ENCODE measurements at regions not wholly inside any gene's neighbourhood (a gene's known extent, or its start where the extent isn't known, plus 50 kb on each side); places are given as distances from the start of the nearest gene placed in this dataset.

GRCh38 chr12:124096109-124096508 lies 123.1 kb downstream of the ZNF664 start:
- TF ChIP-seq, protein P1, sequence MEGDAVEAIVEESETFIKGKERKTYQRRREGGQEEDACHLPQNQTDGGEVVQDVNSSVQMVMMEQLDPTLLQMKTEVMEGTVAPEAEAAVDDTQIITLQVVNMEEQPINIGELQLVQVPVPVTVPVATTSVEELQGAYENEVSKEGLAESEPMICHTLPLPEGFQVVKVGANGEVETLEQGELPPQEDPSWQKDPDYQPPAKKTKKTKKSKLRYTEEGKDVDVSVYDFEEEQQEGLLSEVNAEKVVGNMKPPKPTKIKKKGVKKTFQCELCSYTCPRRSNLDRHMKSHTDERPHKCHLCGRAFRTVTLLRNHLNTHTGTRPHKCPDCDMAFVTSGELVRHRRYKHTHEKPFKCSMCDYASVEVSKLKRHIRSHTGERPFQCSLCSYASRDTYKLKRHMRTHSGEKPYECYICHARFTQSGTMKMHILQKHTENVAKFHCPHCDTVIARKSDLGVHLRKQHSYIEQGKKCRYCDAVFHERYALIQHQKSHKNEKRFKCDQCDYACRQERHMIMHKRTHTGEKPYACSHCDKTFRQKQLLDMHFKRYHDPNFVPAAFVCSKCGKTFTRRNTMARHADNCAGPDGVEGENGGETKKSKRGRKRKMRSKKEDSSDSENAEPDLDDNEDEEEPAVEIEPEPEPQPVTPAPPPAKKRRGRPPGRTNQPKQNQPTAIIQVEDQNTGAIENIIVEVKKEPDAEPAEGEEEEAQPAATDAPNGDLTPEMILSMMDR (IDR thresholded peaks at IDR 0.05; ENCODE audit: control insufficient read depth, insufficient read depth, low read depth, low read length, missing control alignments), result no peak
- no peak overlapping the region for H3K4me3 ChIP-seq (ENCODE audit: control insufficient read depth, low read depth, low read length)
- DNase-seq (ENCODE audit: low read depth), result no peak

- TF ChIP-seq, protein P1 (IDR thresholded peaks at IDR 0.05; ENCODE audit: control insufficient read depth, insufficient read depth, low read depth, low read length, missing control alignments), result no peak
- DNase-seq (ENCODE audit: low read depth), result no peak
- H3K4me3 ChIP-seq (ENCODE audit: control insufficient read depth, low read depth, low read length), result no peak overlapping the region
Observed at GRCh38 chr12:124096869-124097434, 123.9 kb downstream of the ZNF664 start.

DNA sequence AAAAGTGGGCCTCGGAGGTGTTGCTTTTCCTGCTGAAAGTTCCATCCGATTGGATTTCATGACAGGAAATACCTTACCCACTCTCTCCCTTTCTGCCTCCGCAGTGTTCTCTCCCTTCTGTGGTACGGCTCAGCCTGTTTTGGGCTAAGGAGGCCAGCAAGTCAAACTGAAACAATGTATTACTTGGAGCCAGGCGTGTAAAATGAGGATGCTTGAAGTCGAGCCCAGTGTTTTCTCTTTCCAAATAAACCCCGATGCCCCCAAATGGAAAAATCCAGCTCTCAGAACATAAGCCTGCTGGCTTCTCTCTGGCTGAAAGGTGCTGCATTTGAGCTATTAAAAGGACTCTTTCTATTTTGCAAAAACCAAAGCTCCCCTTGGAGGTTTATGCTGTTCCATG lies 124.7 kb downstream of the ZNF664 start:
- no peak overlapping the region for H3K4me3 ChIP-seq (ENCODE audit: control insufficient read depth, low read depth, low read length)
- TF ChIP-seq, protein P1 (IDR thresholded peaks at IDR 0.05; ENCODE audit: control insufficient read depth, insufficient read depth, low read depth, low read length, missing control alignments), result no peak
- DNase-seq (ENCODE audit: low read depth), result no peak

GRCh38 chr12:124098101-124098757 lies 125.2 kb downstream of the ZNF664 start:
- no peak overlapping the region for H3K4me3 ChIP-seq (ENCODE audit: control insufficient read depth, low read depth, low read length)
- TF ChIP-seq, protein P1 (IDR thresholded peaks at IDR 0.05; ENCODE audit: control insufficient read depth, insufficient read depth, low read depth, low read length, missing control alignments), result no peak
- DNase-seq (ENCODE audit: low read depth), result no peak

DNA sequence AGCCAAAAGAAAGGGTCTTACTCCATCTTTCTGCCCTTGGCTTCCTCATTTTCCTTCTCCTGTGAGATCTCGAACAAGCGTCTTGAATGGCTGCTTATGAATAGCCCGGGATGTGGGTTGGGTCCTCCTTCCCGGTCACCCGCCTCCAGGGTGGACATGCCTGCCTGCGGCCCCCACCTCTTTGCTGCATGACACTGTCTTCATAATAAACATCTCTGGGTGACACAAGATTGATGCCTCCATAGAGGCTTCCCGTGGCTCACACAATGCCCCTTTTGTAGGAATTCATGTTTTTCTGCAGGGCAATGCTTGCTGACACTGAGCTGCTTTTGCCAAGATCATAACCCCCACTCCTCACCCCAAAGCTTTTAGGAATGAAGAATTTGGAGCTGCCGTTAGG lies 125.9 kb downstream of the ZNF664 start:
- DNase-seq (ENCODE audit: low read depth), result no peak
- TF ChIP-seq, protein P1 (IDR thresholded peaks at IDR 0.05; ENCODE audit: control insufficient read depth, insufficient read depth, low read depth, low read length, missing control alignments), result no peak
- no peak overlapping the region for H3K4me3 ChIP-seq (ENCODE audit: control insufficient read depth, low read depth, low read length)

DNA sequence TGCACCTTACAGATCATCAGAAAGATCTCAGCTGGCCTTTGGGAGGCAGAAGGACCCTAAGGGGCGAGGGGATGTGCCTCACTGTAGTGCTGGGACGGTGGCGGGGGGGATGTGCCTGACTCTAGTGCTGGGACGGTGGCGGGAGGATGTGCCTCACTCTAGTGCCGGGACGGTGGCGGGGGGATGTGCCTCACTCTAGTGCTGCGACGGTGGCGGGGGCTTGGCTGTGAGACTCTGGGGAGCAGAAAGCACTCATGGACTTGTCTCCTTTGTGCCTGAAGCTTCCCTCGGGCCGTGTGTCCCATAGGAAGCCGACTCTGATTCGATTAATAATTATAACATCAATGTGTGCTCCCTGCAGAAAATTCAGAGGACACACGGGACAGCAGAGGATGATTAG lies 126.6 kb downstream of the ZNF664 start:
- TF ChIP-seq, protein P1 (IDR thresholded peaks at IDR 0.05; ENCODE audit: control insufficient read depth, insufficient read depth, low read depth, low read length, missing control alignments), result no peak
- no peak for DNase-seq (ENCODE audit: low read depth)
- no peak overlapping the region for H3K4me3 ChIP-seq (ENCODE audit: control insufficient read depth, low read depth, low read length)

All from AG09309 (cell line).